MCF 10A (cell line): ENCODE measurements at regions not wholly inside any gene's neighbourhood (a gene's known extent, or its start where the extent isn't known, plus 50 kb on each side); places are given as distances from the start of the nearest gene placed in this dataset.

Source experiments
- BruUV-seq: library from RNA; stranded (reverse); fragments of 400-500 nt; replicated peaks from 2 replicates; lab custom pipeline; 2021; lab: Mats Ljungman, UMichigan
- CTCF ChIA-PET: fragments of 300-600 bp; sonication (Branson Sonifier 250); formaldehyde crosslinking; extraction: SDS; loops from one replicate; lab custom pipeline; 2021; ENCODE audit warnings: antibody characterized with exemption, inconsistent platforms; lab: Yijun Ruan, JAX
- POLR2A ChIA-PET: fragments of 300-600, 350-650 bp; sonication (Branson Sonifier 250); formaldehyde crosslinking; extraction: SDS; loops from one replicate; lab custom pipeline; 2020; ENCODE audit warnings: antibody characterized with exemption, inconsistent platforms; lab: Yijun Ruan, JAX
- DNase-seq: peaks from one replicate; pipeline ENCODE4 v3.0.0-alpha.2; 2018; ENCODE audit not compliant: unreplicated experiment
- H3K27ac Mint-ChIP-seq: one replicate; pipeline ENCODE4 v1.8.0; 2022; ENCODE audit warnings: mild to moderate bottlenecking, low read depth, mixed read lengths; ENCODE audit not compliant: unreplicated experiment
- H3K27me3 Mint-ChIP-seq: one replicate; pipeline ENCODE4 v1.8.0; 2022; ENCODE audit warnings: mixed read lengths; ENCODE audit not compliant: insufficient read depth, unreplicated experiment
- H3K36me3 Mint-ChIP-seq: one replicate; pipeline ENCODE4 v1.8.0; 2022; ENCODE audit warnings: mild to moderate bottlenecking, moderate library complexity, mixed read lengths; ENCODE audit not compliant: insufficient read depth, unreplicated experiment
- H3K4me1 Mint-ChIP-seq: one replicate; pipeline ENCODE4 v1.8.0; 2022; ENCODE audit warnings: mixed read lengths; ENCODE audit not compliant: insufficient read depth, unreplicated experiment
- H3K4me3 Mint-ChIP-seq: one replicate; pipeline ENCODE4 v1.8.0; 2022; ENCODE audit warnings: mild to moderate bottlenecking, moderate library complexity, mixed read lengths; ENCODE audit not compliant: unreplicated experiment
- H3K9me3 Mint-ChIP-seq: one replicate; pipeline ENCODE4 v1.8.0; 2022; ENCODE audit warnings: mixed read lengths; ENCODE audit not compliant: unreplicated experiment
- intact Hi-C: fragments of 100-400 bp; cut with micrococcal nuclease; formaldehyde crosslinking; loops from 2 replicates; pipeline ENCODE4 v1.14.1; 2022
- TF ChIP-seq, protein P1 (sequence below): fragments of 200-600 bp; IDR thresholded peaks from one replicate; pipeline ENCODE4 v1.8.0; 2022; ENCODE audit warnings: antibody characterized with exemption, mild to moderate bottlenecking; ENCODE audit not compliant: unreplicated experiment

- intact Hi-C loops, result no loop called here
- POLR2A ChIA-PET, result interaction anchor here (0.8 to 2.2 kb wide), 9 partner anchors 9 to 436 kb away, joined by 3 to 19 read pairs (median 3); partner anchors contain the start of gene JAG1
- Mint-ChIP-seq H3K9me3 (peaks cover 12% of the 10 kb centered on the region), H3K27ac (peak overlapping the region; percentile 46), H3K4me3 (no peak overlapping the region), H3K4me1 (peaks cover 49% of the 10 kb centered on the region), H3K36me3 (no peaks in the 10 kb centered on the region), H3K27me3 (no peaks in the 10 kb centered on the region)
- DNase-seq, result peak; percentile 93
- CTCF ChIA-PET, result interaction anchor here (0.7 to 1.7 kb wide), 5 partner anchors 131 to 686 kb away, joined by 3 to 5 read pairs (median 3); no protein-coding TSS in a partner anchor
- TF ChIP-seq, protein P1, sequence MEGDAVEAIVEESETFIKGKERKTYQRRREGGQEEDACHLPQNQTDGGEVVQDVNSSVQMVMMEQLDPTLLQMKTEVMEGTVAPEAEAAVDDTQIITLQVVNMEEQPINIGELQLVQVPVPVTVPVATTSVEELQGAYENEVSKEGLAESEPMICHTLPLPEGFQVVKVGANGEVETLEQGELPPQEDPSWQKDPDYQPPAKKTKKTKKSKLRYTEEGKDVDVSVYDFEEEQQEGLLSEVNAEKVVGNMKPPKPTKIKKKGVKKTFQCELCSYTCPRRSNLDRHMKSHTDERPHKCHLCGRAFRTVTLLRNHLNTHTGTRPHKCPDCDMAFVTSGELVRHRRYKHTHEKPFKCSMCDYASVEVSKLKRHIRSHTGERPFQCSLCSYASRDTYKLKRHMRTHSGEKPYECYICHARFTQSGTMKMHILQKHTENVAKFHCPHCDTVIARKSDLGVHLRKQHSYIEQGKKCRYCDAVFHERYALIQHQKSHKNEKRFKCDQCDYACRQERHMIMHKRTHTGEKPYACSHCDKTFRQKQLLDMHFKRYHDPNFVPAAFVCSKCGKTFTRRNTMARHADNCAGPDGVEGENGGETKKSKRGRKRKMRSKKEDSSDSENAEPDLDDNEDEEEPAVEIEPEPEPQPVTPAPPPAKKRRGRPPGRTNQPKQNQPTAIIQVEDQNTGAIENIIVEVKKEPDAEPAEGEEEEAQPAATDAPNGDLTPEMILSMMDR, result no peak
- no TSS peak for BruUV-seq
Observed at GRCh38 chr20:10857352-10858070, 183.7 kb upstream of the JAG1 start.

DNA sequence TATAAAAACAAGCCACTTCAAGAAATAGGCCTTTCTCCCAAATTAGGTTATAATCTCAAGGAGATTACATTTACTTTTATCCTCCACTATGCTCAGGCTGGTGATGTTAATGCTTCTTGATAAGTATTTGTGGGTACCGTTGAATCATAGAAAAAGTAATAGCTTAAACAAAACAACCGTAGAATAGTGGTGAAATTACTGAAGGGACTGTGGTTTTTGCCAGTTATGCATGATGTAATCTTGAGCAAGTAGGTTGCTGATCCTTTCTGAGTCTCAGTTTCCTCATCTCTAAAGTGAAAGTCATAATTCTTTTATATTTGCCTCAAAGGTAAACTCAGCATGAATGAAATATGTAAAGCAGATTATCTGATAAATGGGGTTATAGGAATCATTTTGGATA is 187.3 kb upstream of the JAG1 start:
- Mint-ChIP-seq H3K36me3 (no peaks in the 10 kb centered on the region), H3K27ac (peak overlapping the region; percentile 39), H3K4me3 (no peak overlapping the region), H3K27me3 (no peaks in the 10 kb centered on the region), H3K9me3 (peaks cover 6% of the 10 kb centered on the region), H3K4me1 (peaks cover 68% of the 10 kb centered on the region)
- POLR2A ChIA-PET, result interaction anchor here (1.0 to 5.3 kb wide), 5 partner anchors 10 to 190 kb away, joined by 3 to 50 read pairs (median 6); partner anchors contain the start of gene JAG1
- intact Hi-C loops, result loop anchor here (5.0 to 10.0 kb wide), 9 partner anchors 61 to 684 kb away; no protein-coding TSS in a partner anchor
- no TSS peak for BruUV-seq
- CTCF ChIA-PET, result interaction anchor here (0.5 to 0.7 kb wide), 2 partner anchors 309 to 1798 kb away, joined by 3 to 4 read pairs; no protein-coding TSS in a partner anchor
- DNase-seq, result peak; percentile 74
- TF ChIP-seq, protein P1, result no peak

GRCh38 chr20:10861619-10862018 is 187.8 kb upstream of the JAG1 start:
- no peaks in the 10 kb centered on the region for H3K27me3 Mint-ChIP-seq
- CTCF ChIA-PET, result interaction anchor here (0.5 kb wide), 1 partner anchor 309 kb away, joined by 4 read pairs; no protein-coding TSS in a partner anchor

More at GRCh38 chr20:10861619-10862018, 187.8 kb upstream of the JAG1 start:
- peak overlapping the region; percentile 39 for H3K27ac Mint-ChIP-seq
- DNase-seq, result peak; percentile 65
- TSS peak; percentile 70 for BruUV-seq
- no peaks in the 10 kb centered on the region for H3K36me3 Mint-ChIP-seq
- H3K4me3 Mint-ChIP-seq, result peak overlapping the region; percentile 24
- TF ChIP-seq, protein P1, result no peak
- H3K4me1 Mint-ChIP-seq, result peaks cover 64% of the 10 kb centered on the region
- intact Hi-C loops, result loop anchor here (5.0 to 10.0 kb wide), 9 partner anchors 61 to 683 kb away; no protein-coding TSS in a partner anchor
- H3K9me3 Mint-ChIP-seq, result peaks cover 5% of the 10 kb centered on the region
- POLR2A ChIA-PET, result interaction anchor here (0.7 to 5.3 kb wide), 11 partner anchors 11 to 406 kb away, joined by 3 to 50 read pairs (median 5); partner anchors contain the start of gene JAG1
